Right cardiac atrium (tissue), 5 donors: ENCODE measurements at regions not wholly inside any gene's neighbourhood (a gene's known extent, or its start where the extent isn't known, plus 50 kb on each side); places are given as distances from the start of the nearest gene placed in this dataset.

ENCODE experiments used
- ATAC-seq, 2 donors: fragments of 200-7000 bp; cut with Tn5 transposase; one replicate each; pipeline versions ENCODE4 v1.8.0 to v1.9.1; 2020; ENCODE audit warnings: moderate library complexity in 2 of 2, mild to moderate bottlenecking in 1 of 2
- DNase-seq, 3 donors: peaks; one replicate each; pipeline ENCODE4 v3.0.0-alpha.2; 2020
- H3K27ac ChIP-seq: one replicate; pipeline ENCODE4 v1.5.1; 2013; ENCODE audit warnings: mild to moderate bottlenecking, low read length, control low read depth, moderate library complexity
- H3K27me3 ChIP-seq: one replicate; pipeline ENCODE4 v1.6.1; 2013; ENCODE audit not compliant: control insufficient read depth, insufficient read depth
- H3K4me1 ChIP-seq: one replicate; pipeline ENCODE4 v1.6.1; 2013; ENCODE audit warnings: low read length; ENCODE audit not compliant: control insufficient read depth, insufficient read depth
- H3K4me3 ChIP-seq: one replicate; pipeline ENCODE4 v1.5.1; 2013; ENCODE audit warnings: low read length, control low read depth
- H3K9me3 ChIP-seq: one replicate; pipeline ENCODE4 v1.6.1; 2013; ENCODE audit warnings: low read length; ENCODE audit not compliant: control insufficient read depth
- WGBS: extraction: QIAGEN DNeasy Blood & Tissue Kit; methylation state at CpG from one replicate; pipeline ENCODE4 v1.1.7; 2013; 5-methylcytosine and 5-hydroxymethylcytosine counted together
- intact Hi-C, 4 donors: fragments of 100-400 bp; cut with DNase I; formaldehyde crosslinking; loops; one replicate each; pipeline versions ENCODE4 v1.11.0 to v1.14.0; 2022 to 2023
- donor health status: healthy with polysubstance abuse.
- donor health status: DM: no; HTN: yes; CAD: no.
- donor health status: DM: no; HTN: no; CAD: no.
- donor health status: DM: no; HTN: yes; CAD: no; lungs with severe emphysema.
- donor health status: DM: yes; HTN: yes; CAD: no.

GRCh38 chr11:109027851-109028250, 363.0 kb downstream of the DDX10 start:
- no peaks in the 10 kb centered on the region for H3K27me3 ChIP-seq
- no peak overlapping the region for H3K27ac ChIP-seq
- DNase-seq: no peak
- WGBS: 81% methylated on average over 2 of the region's 2 CpGs
- no peaks in the 10 kb centered on the region for H3K4me1 ChIP-seq
- H3K4me3 ChIP-seq: no peak overlapping the region
- ATAC-seq: no peak
- H3K9me3 ChIP-seq: no peaks in the 10 kb centered on the region
- intact Hi-C loops: no loop called here

GRCh38 chr11:109029927-109030326, 365.1 kb downstream of the DDX10 start:
- ATAC-seq: no peak
- H3K27me3 ChIP-seq: no peaks in the 10 kb centered on the region
- 47% methylated on average over 5 of the region's 5 CpGs for WGBS

GRCh38 chr11:109033627-109034338, 368.9 kb downstream of the DDX10 start:
- no peak overlapping the region for H3K27ac ChIP-seq
- H3K9me3 ChIP-seq: no peaks in the 10 kb centered on the region
- DNase-seq (no peak), ATAC-seq (no peak)
- intact Hi-C loops: no loop called here
- H3K4me3 ChIP-seq: no peak overlapping the region
- WGBS: 82% methylated on average over 2 of the region's 2 CpGs
- no peaks in the 10 kb centered on the region for H3K27me3 ChIP-seq
- no peaks in the 10 kb centered on the region for H3K4me1 ChIP-seq

More at GRCh38 chr11:109029927-109030326, 365.1 kb downstream of the DDX10 start:
- Histone ChIP-seq H3K27ac (no peak overlapping the region), H3K9me3 (no peaks in the 10 kb centered on the region), H3K4me1 (no peaks in the 10 kb centered on the region), H3K4me3 (no peak overlapping the region)
- intact Hi-C loops: no loop called here
- no peak for DNase-seq

GRCh38 chr11:109034339-109034696, 369.4 kb downstream of the DDX10 start:
- 87% methylated on average over 1 of the region's 1 CpG for WGBS
- no peaks in the 10 kb centered on the region for H3K4me1 ChIP-seq
- ATAC-seq (no peak), DNase-seq (no peak)
- H3K4me3 ChIP-seq: no peak overlapping the region
- no peak overlapping the region for H3K27ac ChIP-seq
- no peaks in the 10 kb centered on the region for H3K9me3 ChIP-seq
- H3K27me3 ChIP-seq: no peaks in the 10 kb centered on the region
- intact Hi-C loops: no loop called here

GRCh38 chr11:109035284-109035683, 370.4 kb downstream of the DDX10 start:
- Histone ChIP-seq H3K4me3 (no peak overlapping the region), H3K9me3 (no peaks in the 10 kb centered on the region), H3K27me3 (no peaks in the 10 kb centered on the region), H3K27ac (no peak overlapping the region), H3K4me1 (no peaks in the 10 kb centered on the region)
- 92% methylated on average over 1 of the region's 1 CpG for WGBS
- DNase-seq: no peak
- no peak for ATAC-seq
- intact Hi-C loops: no loop called here

GRCh38 chr11:109036011-109036410, 371.1 kb downstream of the DDX10 start:
- no peaks in the 10 kb centered on the region for H3K4me1 ChIP-seq
- H3K9me3 ChIP-seq: no peaks in the 10 kb centered on the region
- no peak for ATAC-seq
- no peak overlapping the region for H3K27ac ChIP-seq
- H3K4me3 ChIP-seq: no peak overlapping the region
- intact Hi-C loops: no loop called here
- WGBS: 83% methylated on average over 2 of the region's 2 CpGs
- DNase-seq: no peak
- H3K27me3 ChIP-seq: no peaks in the 10 kb centered on the region

GRCh38 chr11:109037856-109038780, 373.2 kb downstream of the DDX10 start:
- Histone ChIP-seq H3K4me1 (no peaks in the 10 kb centered on the region), H3K4me3 (no peak overlapping the region), H3K27me3 (no peaks in the 10 kb centered on the region), H3K9me3 (no peaks in the 10 kb centered on the region), H3K27ac (no peak overlapping the region)
- ATAC-seq (peak; percentile 25 to 40), DNase-seq (peak in 1 of 3 donors; percentile 22)
- intact Hi-C loops: no loop called here
- WGBS: 59% methylated on average over 3 of the region's 3 CpGs

- no peaks in the 10 kb centered on the region for H3K27me3 ChIP-seq
- WGBS: 79% methylated on average over 2 of the region's 2 CpGs
- H3K4me3 ChIP-seq: no peak overlapping the region
- H3K4me1 ChIP-seq: no peaks in the 10 kb centered on the region
- H3K27ac ChIP-seq: no peak overlapping the region
- no peaks in the 10 kb centered on the region for H3K9me3 ChIP-seq
- DNase-seq (no peak), ATAC-seq (no peak)
- intact Hi-C loops: no loop called here
Measured at GRCh38 chr11:109039611-109040010, 374.7 kb downstream of the DDX10 start.

- Histone ChIP-seq H3K9me3 (no peaks in the 10 kb centered on the region), H3K4me1 (no peaks in the 10 kb centered on the region), H3K27me3 (no peaks in the 10 kb centered on the region), H3K27ac (no peak overlapping the region), H3K4me3 (no peak overlapping the region)
- DNase-seq (no peak), ATAC-seq (no peak)
- intact Hi-C loops: no loop called here
- 82% methylated on average over 3 of the region's 3 CpGs for WGBS
Measured at GRCh38 chr11:109040303-109040702, 375.4 kb downstream of the DDX10 start.

GRCh38 chr11:109041876-109042275, 377.0 kb downstream of the DDX10 start:
- intact Hi-C loops: no loop called here
- ATAC-seq: no peak
- Histone ChIP-seq H3K4me1 (no peaks in the 10 kb centered on the region), H3K27me3 (no peaks in the 10 kb centered on the region), H3K27ac (no peak overlapping the region), H3K4me3 (no peak overlapping the region), H3K9me3 (no peaks in the 10 kb centered on the region)
- DNase-seq: no peak
- WGBS: 88% methylated on average over 3 of the region's 3 CpGs

- no peaks in the 10 kb centered on the region for H3K4me1 ChIP-seq
- no peaks in the 10 kb centered on the region for H3K9me3 ChIP-seq
- intact Hi-C loops: no loop called here
- 76% methylated on average over 3 of the region's 3 CpGs for WGBS
- ATAC-seq: no peak
- H3K27ac ChIP-seq: no peak overlapping the region
- H3K4me3 ChIP-seq: no peak overlapping the region
- DNase-seq: no peak
- no peaks in the 10 kb centered on the region for H3K27me3 ChIP-seq
Measured at GRCh38 chr11:109043315-109043714, 378.4 kb downstream of the DDX10 start.
